IPS-18a (cell line): ENCODE measurements at regions not wholly inside any gene's neighbourhood (a gene's known extent, or its start where the extent isn't known, plus 50 kb on each side); places are given as distances from the start of the nearest gene placed in this dataset.

Experiments used
- H3K27ac ChIP-seq: one replicate; pipeline ENCODE4 v1.5.1; 2013; ENCODE audit warnings: low read length
- H3K27me3 ChIP-seq: one replicate; pipeline ENCODE4 v1.6.1; 2013; ENCODE audit warnings: mild to moderate bottlenecking, low read length; ENCODE audit not compliant: control insufficient read depth, insufficient read depth
- H3K36me3 ChIP-seq: one replicate; pipeline ENCODE4 v1.6.1; 2013; ENCODE audit warnings: low read depth, low read length; ENCODE audit not compliant: control insufficient read depth
- H3K4me1 ChIP-seq: one replicate; pipeline ENCODE4 v1.6.1; 2013; ENCODE audit warnings: low read depth, low read length; ENCODE audit not compliant: control insufficient read depth
- H3K4me3 ChIP-seq: one replicate; pipeline ENCODE4 v1.5.1; 2013; ENCODE audit warnings: low read length
- H3K9ac ChIP-seq: one replicate; pipeline ENCODE4 v1.6.1; 2013; ENCODE audit warnings: mild to moderate bottlenecking, low read length, moderate library complexity
- H3K9me3 ChIP-seq: one replicate; pipeline ENCODE4 v1.6.1; 2013; ENCODE audit warnings: low read depth, low read length; ENCODE audit not compliant: control insufficient read depth

GRCh38 chr7:86970986-86971385 lies 88.5 kb downstream of the ELAPOR2 start:
- Histone ChIP-seq H3K27ac (no peak overlapping the region), H3K4me1 (peaks cover 20% of the 10 kb centered on the region), H3K27me3 (no peaks in the 10 kb centered on the region), H3K4me3 (no peak overlapping the region), H3K36me3 (no peaks in the 10 kb centered on the region), H3K9me3 (no peaks in the 10 kb centered on the region), H3K9ac (no peak overlapping the region)

- Histone ChIP-seq H3K9me3 (no peaks in the 10 kb centered on the region), H3K4me3 (no peak overlapping the region), H3K4me1 (peaks cover 22% of the 10 kb centered on the region), H3K9ac (no peak overlapping the region), H3K27ac (no peak overlapping the region), H3K36me3 (no peaks in the 10 kb centered on the region), H3K27me3 (no peaks in the 10 kb centered on the region)
Measured at GRCh38 chr7:86970547-86970946, 88.9 kb downstream of the ELAPOR2 start.

GRCh38 chr7:86969865-86970264 lies 89.6 kb downstream of the ELAPOR2 start:
- Histone ChIP-seq H3K27me3 (no peaks in the 10 kb centered on the region), H3K27ac (no peak overlapping the region), H3K9me3 (no peaks in the 10 kb centered on the region)

GRCh38 chr7:86968618-86969017 lies 90.8 kb downstream of the ELAPOR2 start:
- H3K9me3 ChIP-seq: no peaks in the 10 kb centered on the region
- peaks cover 38% of the 10 kb centered on the region for H3K4me1 ChIP-seq
- no peak overlapping the region for H3K4me3 ChIP-seq
- no peaks in the 10 kb centered on the region for H3K36me3 ChIP-seq
- no peak overlapping the region for H3K27ac ChIP-seq
- no peaks in the 10 kb centered on the region for H3K27me3 ChIP-seq
- no peak overlapping the region for H3K9ac ChIP-seq

More at GRCh38 chr7:86969865-86970264, 89.6 kb downstream of the ELAPOR2 start:
- no peak overlapping the region for H3K9ac ChIP-seq
- H3K4me3 ChIP-seq: no peak overlapping the region
- H3K4me1 ChIP-seq: peaks cover 29% of the 10 kb centered on the region
- H3K36me3 ChIP-seq: no peaks in the 10 kb centered on the region

- Histone ChIP-seq H3K27me3 (no peaks in the 10 kb centered on the region), H3K27ac (no peak overlapping the region), H3K36me3 (no peaks in the 10 kb centered on the region), H3K9ac (no peak overlapping the region), H3K4me1 (peaks cover 33% of the 10 kb centered on the region), H3K4me3 (no peak overlapping the region), H3K9me3 (no peaks in the 10 kb centered on the region)
Measured at GRCh38 chr7:86966916-86967315, 92.5 kb downstream of the ELAPOR2 start.

- Histone ChIP-seq H3K9ac (no peak overlapping the region), H3K4me3 (no peak overlapping the region), H3K36me3 (no peaks in the 10 kb centered on the region), H3K27ac (no peak overlapping the region), H3K4me1 (peaks cover 32% of the 10 kb centered on the region), H3K9me3 (no peaks in the 10 kb centered on the region), H3K27me3 (no peaks in the 10 kb centered on the region)
Measured at GRCh38 chr7:86965727-86966120, 93.7 kb downstream of the ELAPOR2 start.

GRCh38 chr7:86964973-86965726 lies 94.3 kb downstream of the ELAPOR2 start:
- Histone ChIP-seq H3K4me1 (peaks cover 32% of the 10 kb centered on the region), H3K9me3 (no peaks in the 10 kb centered on the region), H3K9ac (no peak overlapping the region), H3K36me3 (no peaks in the 10 kb centered on the region), H3K27me3 (no peaks in the 10 kb centered on the region), H3K4me3 (no peak overlapping the region), H3K27ac (no peak overlapping the region)

GRCh38 chr7:86963599-86964230 lies 95.7 kb downstream of the ELAPOR2 start:
- no peaks in the 10 kb centered on the region for H3K36me3 ChIP-seq
- no peak overlapping the region for H3K4me3 ChIP-seq
- H3K27ac ChIP-seq: no peak overlapping the region
- H3K4me1 ChIP-seq: peaks cover 32% of the 10 kb centered on the region
- H3K27me3 ChIP-seq: no peaks in the 10 kb centered on the region
- peaks cover 10% of the 10 kb centered on the region for H3K9me3 ChIP-seq
- H3K9ac ChIP-seq: no peak overlapping the region

- Histone ChIP-seq H3K4me1 (peaks cover 32% of the 10 kb centered on the region), H3K9me3 (peaks cover 11% of the 10 kb centered on the region), H3K9ac (no peak overlapping the region), H3K27me3 (no peaks in the 10 kb centered on the region), H3K36me3 (no peaks in the 10 kb centered on the region), H3K27ac (no peak overlapping the region), H3K4me3 (no peak overlapping the region)
Measured at GRCh38 chr7:86962623-86963022, 96.8 kb downstream of the ELAPOR2 start.

GRCh38 chr7:86961686-86962085 lies 97.8 kb downstream of the ELAPOR2 start:
- Histone ChIP-seq H3K4me1 (peaks cover 32% of the 10 kb centered on the region), H3K27me3 (no peaks in the 10 kb centered on the region), H3K9ac (no peak overlapping the region), H3K27ac (no peak overlapping the region), H3K4me3 (no peak overlapping the region), H3K36me3 (no peaks in the 10 kb centered on the region), H3K9me3 (peaks cover 11% of the 10 kb centered on the region)

- peaks cover 15% of the 10 kb centered on the region for H3K4me1 ChIP-seq
- H3K36me3 ChIP-seq: no peaks in the 10 kb centered on the region
- H3K9me3 ChIP-seq: peaks cover 11% of the 10 kb centered on the region
- H3K9ac ChIP-seq: no peak overlapping the region
- H3K27me3 ChIP-seq: no peaks in the 10 kb centered on the region
- H3K4me3 ChIP-seq: no peak overlapping the region
- H3K27ac ChIP-seq: no peak overlapping the region
Measured at GRCh38 chr7:86958380-86958779, 101.1 kb downstream of the ELAPOR2 start.

- Histone ChIP-seq H3K27ac (no peak overlapping the region), H3K36me3 (no peaks in the 10 kb centered on the region), H3K4me3 (no peak overlapping the region), H3K4me1 (peaks cover 12% of the 10 kb centered on the region), H3K9me3 (peaks cover 11% of the 10 kb centered on the region), H3K9ac (no peak overlapping the region), H3K27me3 (no peaks in the 10 kb centered on the region)
Measured at GRCh38 chr7:86956567-86956966, 102.9 kb downstream of the ELAPOR2 start.
